ENCODE measurements at regions not wholly inside any gene's neighbourhood (a gene's known extent, or its start where the extent isn't known, plus 50 kb on each side); places are given as distances from the start of the nearest gene placed in this dataset.

DNA sequence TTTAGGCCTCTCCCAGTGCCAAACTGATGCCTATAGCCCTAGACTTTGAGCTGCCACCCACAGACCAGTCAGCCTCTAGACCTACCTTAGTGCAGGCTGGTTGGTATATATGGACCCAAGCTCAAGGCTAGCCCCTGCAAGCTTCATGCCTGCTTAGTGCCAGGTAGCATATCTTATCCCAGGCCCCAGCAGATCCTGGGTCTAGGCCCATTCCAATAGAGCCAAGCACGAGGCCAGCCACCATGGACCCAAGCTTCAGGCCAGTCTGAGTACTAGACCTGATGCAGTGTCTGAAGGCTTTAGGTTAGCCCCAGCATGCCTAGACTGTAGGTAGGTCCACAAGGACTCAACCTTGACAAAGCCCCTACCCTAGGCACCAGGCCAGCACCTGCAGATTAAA, 1081.7 kb downstream of the JRKL start:
- no peak for TF ChIP-seq CTCF (IDR thresholded peaks at IDR 0.05; ENCODE audit: low read depth, low read length, missing input control)
- no peak for TF ChIP-seq YY1 (IDR thresholded peaks at IDR 0.05)
- no peak for TF ChIP-seq ATF3 (IDR thresholded peaks at IDR 0.05)
- no peak for TF ChIP-seq ZBTB33 (IDR thresholded peaks at IDR 0.05)
- TF ChIP-seq GABPA (IDR thresholded peaks at IDR 0.05 in 1 of 2, conservative IDR thresholded peaks at IDR 0.05 in 1 of 2): no peak
- no peak for TF ChIP-seq TAF1 (conservative IDR thresholded peaks at IDR 0.05)
- TF ChIP-seq JUND (IDR thresholded peaks at IDR 0.05): no peak
- TF ChIP-seq RAD21 (IDR thresholded peaks at IDR 0.05): no peak
